DND-41 (cell line): ENCODE measurements at regions not wholly inside any gene's neighbourhood (a gene's known extent, or its start where the extent isn't known, plus 50 kb on each side); places are given as distances from the start of the nearest gene placed in this dataset.

Experiments
- ATAC-seq: fragments of 200-7000 bp; cut with Tn5 transposase; 3 replicates; pipeline ENCODE4 v1.9.1; 2021; ENCODE audit warnings: low read depth; ENCODE audit not compliant: insufficient read depth
- DNase-seq: peaks from one replicate; pipeline ENCODE4 v3.0.0-alpha.2; 2020
- H2AFZ ChIP-seq: 2 replicates; pipeline ENCODE4 v1.6.0; 2012; ENCODE audit warnings: low read depth, low read length
- H3K27ac ChIP-seq: 2 replicates; pipeline ENCODE4 v1.5.1; 2012; ENCODE audit warnings: low read length, inconsistent platforms
- H3K27me3 ChIP-seq: fragments of 200-600 bp; sonication (generic); 2 replicates; pipeline ENCODE4 v1.6.0; 2012; ENCODE audit warnings: low read length, mild to moderate bottlenecking, inconsistent platforms; ENCODE audit not compliant: insufficient read depth, poor library complexity
- H3K36me3 ChIP-seq: 2 replicates; pipeline ENCODE4 v1.5.1; 2012; ENCODE audit warnings: low read length, inconsistent platforms; ENCODE audit not compliant: insufficient read depth
- H3K4me1 ChIP-seq: 2 replicates; pipeline ENCODE4 v1.5.1; 2012; ENCODE audit warnings: mild to moderate bottlenecking, low read length; ENCODE audit not compliant: insufficient read depth
- H3K4me2 ChIP-seq: 2 replicates; pipeline ENCODE4 v1.6.0; 2012; ENCODE audit warnings: mild to moderate bottlenecking, moderate library complexity, low read length, inconsistent platforms; ENCODE audit not compliant: insufficient read depth
- H3K4me3 ChIP-seq, 2 experiments: fragments of 200-600 bp in 1 of 2; shearing (Covaris generic) in 1 of 2; 2 replicates each; pipeline ENCODE4 v1.5.1; 2012 to 2016; ENCODE audit warnings: inconsistent platforms in 2 of 2, low read length in 2 of 2, mild to moderate bottlenecking in 2 of 2, low read depth in 1 of 2, moderate library complexity in 1 of 2
- H3K79me2 ChIP-seq: 2 replicates; pipeline ENCODE4 v1.6.0; 2012; ENCODE audit warnings: low read length, inconsistent platforms; ENCODE audit not compliant: insufficient read depth
- H3K9ac ChIP-seq: 2 replicates; pipeline ENCODE4 v1.6.0; 2012; ENCODE audit warnings: low read depth, mild to moderate bottlenecking, inconsistent platforms, low read length, moderate library complexity
- H3K9me3 ChIP-seq: 2 replicates; pipeline ENCODE4 v1.5.1; 2012; ENCODE audit warnings: low read length, moderate library complexity, mild to moderate bottlenecking, inconsistent platforms; ENCODE audit not compliant: insufficient read depth, severe bottlenecking
- H4K20me1 ChIP-seq: 2 replicates; pipeline ENCODE4 v1.6.0; 2012; ENCODE audit warnings: low read length; ENCODE audit not compliant: insufficient read depth
- EZH2 ChIP-seq: IDR thresholded peaks from 3 replicates; pipeline ENCODE4 v1.6.1; 2012; ENCODE audit warnings: borderline replicate concordance, low read depth, mild to moderate bottlenecking, moderate library complexity, low read length, inconsistent platforms; ENCODE audit not compliant: severe bottlenecking
- TF ChIP-seq, protein P1 (sequence below): IDR thresholded peaks from 2 replicates; pipeline ENCODE4 v1.5.1; 2012; ENCODE audit warnings: borderline replicate concordance, low read length, moderate library complexity, mild to moderate bottlenecking; ENCODE audit not compliant: poor library complexity, severe bottlenecking; ENCODE audit errors: extremely low read depth

DNA sequence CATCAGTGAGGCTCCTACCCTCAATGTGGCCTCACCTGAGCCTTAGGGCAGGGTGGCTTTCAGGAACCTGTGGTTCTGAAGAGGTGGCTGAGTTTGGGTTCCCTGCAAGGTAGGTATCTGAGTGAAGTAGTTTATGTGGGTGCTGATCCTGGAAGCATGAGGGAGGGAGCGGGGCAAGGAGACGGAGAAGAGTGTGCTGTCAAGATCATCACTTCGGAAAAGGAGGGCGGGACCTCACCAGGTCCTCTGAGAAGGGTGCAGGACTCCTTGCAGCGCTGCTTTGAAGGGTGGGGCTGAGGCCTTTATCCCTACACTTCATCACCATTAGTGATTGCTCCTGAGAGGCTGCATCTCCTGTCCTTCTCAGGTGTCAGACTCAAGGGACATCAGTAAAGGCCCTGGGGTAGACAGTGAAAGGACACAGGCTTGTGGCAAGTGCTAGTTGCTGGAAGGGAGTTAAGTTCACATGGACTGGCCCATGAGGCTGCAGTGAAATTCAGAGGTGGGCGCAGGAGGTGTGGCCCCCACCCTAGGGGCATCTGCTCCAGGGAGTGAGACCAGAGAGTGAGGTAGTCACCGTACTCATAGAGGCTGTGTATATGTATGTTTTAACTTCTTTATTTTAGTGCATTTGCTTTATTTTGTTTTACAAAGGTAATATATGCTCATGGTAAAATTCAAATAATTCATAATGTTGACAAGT, 57.3 kb upstream of the GALNT2 start:
- no peaks in the 10 kb centered on the region for H3K9me3 ChIP-seq
- H3K4me2 ChIP-seq = no peak overlapping the region
- H3K9ac ChIP-seq = no peak overlapping the region
- H3K79me2 ChIP-seq = no peaks in the 10 kb centered on the region
- no peaks in the 10 kb centered on the region for H3K27me3 ChIP-seq
- DNase-seq (no peak), ATAC-seq (no peak)
- H4K20me1 ChIP-seq = no peaks in the 10 kb centered on the region
- H3K4me1 ChIP-seq = no peaks in the 10 kb centered on the region
- H3K4me3 ChIP-seq = no peak overlapping the region
- H3K27ac ChIP-seq = no peak overlapping the region
- no peaks in the 10 kb centered on the region for H3K36me3 ChIP-seq
- H2AFZ ChIP-seq = no peak overlapping the region
- TF ChIP-seq EZH2 = no peak
- TF ChIP-seq, protein P1, sequence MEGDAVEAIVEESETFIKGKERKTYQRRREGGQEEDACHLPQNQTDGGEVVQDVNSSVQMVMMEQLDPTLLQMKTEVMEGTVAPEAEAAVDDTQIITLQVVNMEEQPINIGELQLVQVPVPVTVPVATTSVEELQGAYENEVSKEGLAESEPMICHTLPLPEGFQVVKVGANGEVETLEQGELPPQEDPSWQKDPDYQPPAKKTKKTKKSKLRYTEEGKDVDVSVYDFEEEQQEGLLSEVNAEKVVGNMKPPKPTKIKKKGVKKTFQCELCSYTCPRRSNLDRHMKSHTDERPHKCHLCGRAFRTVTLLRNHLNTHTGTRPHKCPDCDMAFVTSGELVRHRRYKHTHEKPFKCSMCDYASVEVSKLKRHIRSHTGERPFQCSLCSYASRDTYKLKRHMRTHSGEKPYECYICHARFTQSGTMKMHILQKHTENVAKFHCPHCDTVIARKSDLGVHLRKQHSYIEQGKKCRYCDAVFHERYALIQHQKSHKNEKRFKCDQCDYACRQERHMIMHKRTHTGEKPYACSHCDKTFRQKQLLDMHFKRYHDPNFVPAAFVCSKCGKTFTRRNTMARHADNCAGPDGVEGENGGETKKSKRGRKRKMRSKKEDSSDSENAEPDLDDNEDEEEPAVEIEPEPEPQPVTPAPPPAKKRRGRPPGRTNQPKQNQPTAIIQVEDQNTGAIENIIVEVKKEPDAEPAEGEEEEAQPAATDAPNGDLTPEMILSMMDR = no peak

DNA sequence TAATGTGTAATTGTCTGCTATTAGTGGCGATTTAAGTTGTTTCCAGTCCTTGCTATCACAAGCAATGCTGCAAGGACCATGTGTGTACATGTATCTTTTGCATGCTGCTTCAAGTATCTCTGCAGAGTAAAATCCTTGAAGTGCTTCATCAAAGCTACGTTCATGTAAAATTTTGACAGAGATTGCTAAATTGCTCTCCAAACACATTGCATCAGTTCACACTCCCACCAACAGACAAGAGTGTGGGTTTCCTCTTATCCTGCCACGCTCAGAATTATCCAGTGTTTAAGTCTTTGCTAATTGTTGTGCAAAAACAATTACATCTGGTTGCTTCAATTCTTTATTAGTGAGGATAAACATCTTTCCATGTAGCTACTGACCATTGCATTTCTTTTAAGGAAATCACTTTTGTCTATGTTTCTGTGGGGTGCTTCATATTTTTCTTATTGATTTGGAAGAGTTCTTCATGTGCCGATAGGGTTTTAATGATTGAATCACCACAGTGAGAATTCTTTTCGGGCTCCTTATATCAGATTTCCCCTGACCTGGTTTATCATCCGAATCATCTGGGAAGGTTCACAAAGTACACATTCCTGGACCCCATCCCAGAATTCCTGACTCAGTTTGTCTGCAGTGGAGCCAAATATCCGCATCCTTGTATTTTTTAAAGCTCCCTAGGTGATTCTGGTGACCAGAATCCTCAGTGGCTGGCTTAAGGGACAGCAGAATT, 56.3 kb upstream of the GALNT2 start:
- H3K4me3 ChIP-seq = no peak overlapping the region
- TF ChIP-seq, protein P1 = no peak
- no peak for TF ChIP-seq EZH2
- H4K20me1 ChIP-seq = no peaks in the 10 kb centered on the region
- no peaks in the 10 kb centered on the region for H3K79me2 ChIP-seq
- no peaks in the 10 kb centered on the region for H3K9me3 ChIP-seq
- H3K36me3 ChIP-seq = no peaks in the 10 kb centered on the region
- no peak overlapping the region for H3K27ac ChIP-seq
- H2AFZ ChIP-seq = no peak overlapping the region
- H3K9ac ChIP-seq = no peak overlapping the region
- ATAC-seq = peak; percentile 57
- no peak overlapping the region for H3K4me2 ChIP-seq
- DNase-seq = no peak
- H3K4me1 ChIP-seq = no peaks in the 10 kb centered on the region
- H3K27me3 ChIP-seq = no peaks in the 10 kb centered on the region

DNA sequence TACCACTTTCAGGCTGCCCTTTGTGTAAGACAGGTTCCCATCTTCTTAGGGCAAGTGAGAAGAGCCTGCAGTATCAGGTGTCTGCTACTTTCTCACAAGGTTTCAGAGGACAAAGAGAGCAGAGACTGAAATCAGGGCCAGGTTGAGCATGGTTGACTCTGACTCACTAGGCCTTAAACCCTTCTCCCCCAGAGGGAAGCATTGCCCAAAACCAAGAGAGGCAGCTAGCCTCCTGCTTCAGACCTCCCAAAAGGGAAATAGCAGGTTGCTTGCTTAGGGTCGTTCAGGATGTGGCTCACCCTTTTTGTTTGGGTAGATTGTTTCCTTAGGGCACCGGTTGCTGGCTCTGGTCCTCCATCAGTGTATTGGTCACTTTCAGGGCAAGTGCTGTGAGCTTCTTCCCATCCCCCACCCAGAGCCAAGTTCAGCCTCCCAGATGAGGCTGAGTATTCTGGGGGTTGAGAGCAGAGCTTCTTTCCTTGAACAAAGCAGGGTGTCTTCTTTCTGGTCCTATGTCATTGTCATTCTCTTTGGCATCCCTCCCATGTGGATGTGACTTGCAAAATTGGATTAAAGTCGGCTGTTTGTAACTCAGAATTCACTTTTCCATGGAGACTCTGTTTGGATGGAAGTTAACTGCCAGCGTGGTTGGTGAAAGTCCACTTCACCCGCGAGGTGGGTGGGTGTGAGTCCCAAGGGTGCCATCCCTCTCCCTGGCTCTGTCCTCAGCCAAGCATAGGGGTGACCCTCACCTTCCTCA, 55.5 kb upstream of the GALNT2 start:
- Histone ChIP-seq H3K4me1 (no peaks in the 10 kb centered on the region), H3K4me2 (no peak overlapping the region), H2AFZ (no peak overlapping the region), H3K27me3 (no peaks in the 10 kb centered on the region), H4K20me1 (no peaks in the 10 kb centered on the region), H3K4me3 (no peak overlapping the region), H3K27ac (no peak overlapping the region), H3K36me3 (no peaks in the 10 kb centered on the region), H3K9ac (no peak overlapping the region), H3K9me3 (no peaks in the 10 kb centered on the region), H3K79me2 (no peaks in the 10 kb centered on the region)
- no peak for TF ChIP-seq EZH2
- TF ChIP-seq, protein P1 = no peak
- DNase-seq (no peak), ATAC-seq (no peak)
